ENCODE measurements at regions not wholly inside any gene's neighbourhood (a gene's known extent, or its start where the extent isn't known, plus 50 kb on each side); places are given as distances from the start of the nearest gene placed in this dataset.
A peak's percentile ranks its signal among the peaks of the same experiment; 100 is the strongest.

GRCh38 chr13:99809496-99809895 lies 162.1 kb downstream of the ZIC5 start:
- Histone ChIP-seq H3K27me3 (ENCODE audit: control insufficient read depth, insufficient read depth, low read length) (no peaks in the 10 kb centered on the region), H3K4me3 (ENCODE audit: low read length) (no peak overlapping the region), H3K27ac (ENCODE audit: low read length) (no peak overlapping the region), H3K4me1 (ENCODE audit: control insufficient read depth, insufficient read depth, low read length) (peaks cover 2% of the 10 kb centered on the region; the same call in 1 of the 2 replicates), H3K9me3 (ENCODE audit: control insufficient read depth, insufficient read depth, low read length) (no peaks in the 10 kb centered on the region), H3K36me3 (ENCODE audit: control insufficient read depth, insufficient read depth, low read length) (no peaks in the 10 kb centered on the region)
- DNase-seq (ENCODE audit: low read depth, low spot score), result no peak
- no CpG with 5 or more reads among the region's 8 CpGs for WGBS (ENCODE audit: insufficient coverage, insufficient read length)

- Histone ChIP-seq H3K4me3 (ENCODE audit: low read length) (no peak overlapping the region), H3K36me3 (ENCODE audit: control insufficient read depth, insufficient read depth, low read length) (no peaks in the 10 kb centered on the region), H3K4me1 (ENCODE audit: control insufficient read depth, insufficient read depth, low read length) (peaks cover 2% of the 10 kb centered on the region; the same call in 1 of the 2 replicates), H3K27ac (ENCODE audit: low read length) (no peak overlapping the region), H3K27me3 (ENCODE audit: control insufficient read depth, insufficient read depth, low read length) (no peaks in the 10 kb centered on the region), H3K9me3 (ENCODE audit: control insufficient read depth, insufficient read depth, low read length) (no peaks in the 10 kb centered on the region)
- no CpG with 5 or more reads among the region's 1 CpG for WGBS (ENCODE audit: insufficient coverage, insufficient read length)
- DNase-seq (ENCODE audit: low read depth, low spot score), result no peak
Observed at GRCh38 chr13:99808786-99809185, 162.8 kb downstream of the ZIC5 start.

- Histone ChIP-seq H3K27ac (ENCODE audit: low read length) (no peak overlapping the region), H3K9me3 (ENCODE audit: control insufficient read depth, insufficient read depth, low read length) (no peaks in the 10 kb centered on the region), H3K4me3 (ENCODE audit: low read length) (no peak overlapping the region), H3K36me3 (ENCODE audit: control insufficient read depth, insufficient read depth, low read length) (no peaks in the 10 kb centered on the region), H3K4me1 (ENCODE audit: control insufficient read depth, insufficient read depth, low read length) (peaks cover 2% of the 10 kb centered on the region; the same call in 1 of the 2 replicates), H3K27me3 (ENCODE audit: control insufficient read depth, insufficient read depth, low read length) (no peaks in the 10 kb centered on the region)
- no peak for DNase-seq (ENCODE audit: low read depth, low spot score)
- WGBS (ENCODE audit: insufficient coverage, insufficient read length), result no CpG with 5 or more reads among the region's 4 CpGs
Observed at GRCh38 chr13:99806671-99807070, 164.9 kb downstream of the ZIC5 start.

GRCh38 chr13:99805361-99805760 lies 166.2 kb downstream of the ZIC5 start:
- no peaks in the 10 kb centered on the region for H3K27me3 ChIP-seq (ENCODE audit: control insufficient read depth, insufficient read depth, low read length)
- peaks cover 2% of the 10 kb centered on the region; the same call in 1 of the 2 replicates for H3K4me1 ChIP-seq (ENCODE audit: control insufficient read depth, insufficient read depth, low read length)
- no peaks in the 10 kb centered on the region for H3K36me3 ChIP-seq (ENCODE audit: control insufficient read depth, insufficient read depth, low read length)
- DNase-seq (ENCODE audit: low read depth, low spot score), result no peak
- no peak overlapping the region for H3K27ac ChIP-seq (ENCODE audit: low read length)
- H3K9me3 ChIP-seq (ENCODE audit: control insufficient read depth, insufficient read depth, low read length), result no peaks in the 10 kb centered on the region
- no peak overlapping the region for H3K4me3 ChIP-seq (ENCODE audit: low read length)
- WGBS (ENCODE audit: insufficient coverage, insufficient read length), result no CpG with 5 or more reads among the region's 7 CpGs

GRCh38 chr13:99803141-99803540 lies 168.4 kb downstream of the ZIC5 start:
- Histone ChIP-seq H3K27me3 (ENCODE audit: control insufficient read depth, insufficient read depth, low read length) (no peaks in the 10 kb centered on the region), H3K9me3 (ENCODE audit: control insufficient read depth, insufficient read depth, low read length) (no peaks in the 10 kb centered on the region), H3K36me3 (ENCODE audit: control insufficient read depth, insufficient read depth, low read length) (no peaks in the 10 kb centered on the region), H3K4me3 (ENCODE audit: low read length) (no peak overlapping the region), H3K4me1 (ENCODE audit: control insufficient read depth, insufficient read depth, low read length) (peaks cover 3% of the 10 kb centered on the region; the same call in 1 of the 2 replicates), H3K27ac (ENCODE audit: low read length) (no peak overlapping the region)
- no CpG with 5 or more reads among the region's 3 CpGs for WGBS (ENCODE audit: insufficient coverage, insufficient read length)
- no peak for DNase-seq (ENCODE audit: low read depth, low spot score)

- no peak for DNase-seq (ENCODE audit: low read depth, low spot score)
- Histone ChIP-seq H3K4me1 (ENCODE audit: control insufficient read depth, insufficient read depth, low read length) (peaks cover 6% of the 10 kb centered on the region; the same call in 1 of the 2 replicates), H3K4me3 (ENCODE audit: low read length) (no peak overlapping the region), H3K27me3 (ENCODE audit: control insufficient read depth, insufficient read depth, low read length) (no peaks in the 10 kb centered on the region), H3K36me3 (ENCODE audit: control insufficient read depth, insufficient read depth, low read length) (no peaks in the 10 kb centered on the region), H3K9me3 (ENCODE audit: control insufficient read depth, insufficient read depth, low read length) (no peaks in the 10 kb centered on the region), H3K27ac (ENCODE audit: low read length) (no peak overlapping the region)
Observed at GRCh38 chr13:99802416-99802815, 169.2 kb downstream of the ZIC5 start.

GRCh38 chr13:99800951-99801350 lies 170.6 kb downstream of the ZIC5 start:
- Histone ChIP-seq H3K4me3 (ENCODE audit: low read length) (no peak overlapping the region), H3K4me1 (ENCODE audit: control insufficient read depth, insufficient read depth, low read length) (peaks cover 4% of the 10 kb centered on the region; the same call in 1 of the 2 replicates), H3K9me3 (ENCODE audit: control insufficient read depth, insufficient read depth, low read length) (no peaks in the 10 kb centered on the region), H3K27ac (ENCODE audit: low read length) (no peak overlapping the region), H3K27me3 (ENCODE audit: control insufficient read depth, insufficient read depth, low read length) (no peaks in the 10 kb centered on the region), H3K36me3 (ENCODE audit: control insufficient read depth, insufficient read depth, low read length) (no peaks in the 10 kb centered on the region)
- DNase-seq (ENCODE audit: low read depth, low spot score), result no peak
- no CpG with 5 or more reads among the region's 4 CpGs for WGBS (ENCODE audit: insufficient coverage, insufficient read length)

- DNase-seq (ENCODE audit: low read depth, low spot score), result no peak
- no peak overlapping the region for H3K4me3 ChIP-seq (ENCODE audit: low read length)
Observed at GRCh38 chr13:99800011-99800410, 171.6 kb downstream of the ZIC5 start.

GRCh38 chr13:99798756-99799155 lies 172.8 kb downstream of the ZIC5 start:
- no peak overlapping the region for H3K27ac ChIP-seq (ENCODE audit: low read length)
- WGBS (ENCODE audit: insufficient coverage, insufficient read length), result no CpG with 5 or more reads among the region's 4 CpGs
- no peaks in the 10 kb centered on the region for H3K9me3 ChIP-seq (ENCODE audit: control insufficient read depth, insufficient read depth, low read length)
- H3K36me3 ChIP-seq (ENCODE audit: control insufficient read depth, insufficient read depth, low read length), result no peaks in the 10 kb centered on the region
- no peak for DNase-seq (ENCODE audit: low read depth, low spot score)
- peaks cover 4% of the 10 kb centered on the region; the same call in 1 of the 2 replicates for H3K4me1 ChIP-seq (ENCODE audit: control insufficient read depth, insufficient read depth, low read length)
- H3K4me3 ChIP-seq (ENCODE audit: low read length), result no peak overlapping the region
- no peaks in the 10 kb centered on the region for H3K27me3 ChIP-seq (ENCODE audit: control insufficient read depth, insufficient read depth, low read length)

More at GRCh38 chr13:99800011-99800410, 171.6 kb downstream of the ZIC5 start:
- Histone ChIP-seq H3K27me3 (ENCODE audit: control insufficient read depth, insufficient read depth, low read length) (no peaks in the 10 kb centered on the region), H3K36me3 (ENCODE audit: control insufficient read depth, insufficient read depth, low read length) (no peaks in the 10 kb centered on the region), H3K27ac (ENCODE audit: low read length) (no peak overlapping the region), H3K4me1 (ENCODE audit: control insufficient read depth, insufficient read depth, low read length) (peaks cover 4% of the 10 kb centered on the region; the same call in 1 of the 2 replicates), H3K9me3 (ENCODE audit: control insufficient read depth, insufficient read depth, low read length) (no peaks in the 10 kb centered on the region)
- no CpG with 5 or more reads among the region's 3 CpGs for WGBS (ENCODE audit: insufficient coverage, insufficient read length)

GRCh38 chr13:99797691-99798090 lies 173.9 kb downstream of the ZIC5 start:
- H3K27ac ChIP-seq (ENCODE audit: low read length), result no peak overlapping the region
- no CpG with 5 or more reads among the region's 2 CpGs for WGBS (ENCODE audit: insufficient coverage, insufficient read length)
- H3K4me1 ChIP-seq (ENCODE audit: control insufficient read depth, insufficient read depth, low read length), result peaks cover 4% of the 10 kb centered on the region; the same call in 1 of the 2 replicates
- DNase-seq (ENCODE audit: low read depth, low spot score), result no peak
- H3K27me3 ChIP-seq (ENCODE audit: control insufficient read depth, insufficient read depth, low read length), result no peaks in the 10 kb centered on the region
- H3K4me3 ChIP-seq (ENCODE audit: low read length), result no peak overlapping the region
- no peaks in the 10 kb centered on the region for H3K9me3 ChIP-seq (ENCODE audit: control insufficient read depth, insufficient read depth, low read length)
- no peaks in the 10 kb centered on the region for H3K36me3 ChIP-seq (ENCODE audit: control insufficient read depth, insufficient read depth, low read length)

- peak; percentile 66 for DNase-seq (ENCODE audit: low read depth, low spot score)
- Histone ChIP-seq H3K27ac (ENCODE audit: low read length) (no peak overlapping the region), H3K27me3 (ENCODE audit: control insufficient read depth, insufficient read depth, low read length) (no peaks in the 10 kb centered on the region), H3K4me3 (ENCODE audit: low read length) (no peak overlapping the region), H3K36me3 (ENCODE audit: control insufficient read depth, insufficient read depth, low read length) (no peaks in the 10 kb centered on the region), H3K4me1 (ENCODE audit: control insufficient read depth, insufficient read depth, low read length) (peaks cover 4% of the 10 kb centered on the region; the same call in 1 of the 2 replicates), H3K9me3 (ENCODE audit: control insufficient read depth, insufficient read depth, low read length) (no peaks in the 10 kb centered on the region)
Observed at GRCh38 chr13:99796175-99796819, 175.3 kb downstream of the ZIC5 start.
